CD4-positive, alpha-beta memory T cell (primary cell): ENCODE measurements at regions not wholly inside any gene's neighbourhood (a gene's known extent, or its start where the extent isn't known, plus 50 kb on each side); places are given as distances from the start of the nearest gene placed in this dataset.

Source experiments
- CTCF ChIA-PET: fragments of 350-600 bp; sonication (Branson Sonifier 250); formaldehyde crosslinking; loops from one replicate; lab custom pipeline; 2021; ENCODE audit warnings: inconsistent platforms; ENCODE audit not compliant: partially characterized antibody; lab: Charles Lee
- POLR2A ChIA-PET: fragments of 350-600 bp; sonication (Branson Sonifier 250); formaldehyde crosslinking; loops from one replicate; lab custom pipeline; 2021; ENCODE audit not compliant: partially characterized antibody; lab: Charles Lee
- DNase-seq, 5 donors: peaks; one replicate each; pipeline versions ENCODE4 v3.0.0 to v3.0.0-alpha.2; 2020 to 2022; ENCODE audit warnings: mixed read lengths in 1 of 5
- H3K27ac ChIP-seq: one replicate; pipeline ENCODE4 v1.7.0; 2013; ENCODE audit warnings: low read depth, low read length
- H3K27me3 ChIP-seq: 2 replicates; pipeline ENCODE4 v1.7.0; 2013; ENCODE audit warnings: mild to moderate bottlenecking, low read length, moderate library complexity; ENCODE audit not compliant: insufficient read depth
- H3K36me3 ChIP-seq: 2 replicates; pipeline ENCODE4 v1.7.0; 2013; ENCODE audit warnings: mild to moderate bottlenecking, low read length, moderate library complexity; ENCODE audit not compliant: insufficient read depth
- H3K4me1 ChIP-seq: 2 replicates; pipeline ENCODE4 v1.7.0; 2013; ENCODE audit warnings: mild to moderate bottlenecking, low read length, moderate library complexity; ENCODE audit not compliant: insufficient read depth
- H3K4me3 ChIP-seq, 2 donors: one replicate each; pipeline ENCODE4 v1.7.0; 2013; ENCODE audit warnings: low read length in 2 of 2, mild to moderate bottlenecking in 1 of 2
- H3K9me3 ChIP-seq, 2 donors: one replicate each; pipeline ENCODE4 v1.7.0; 2013; ENCODE audit warnings: low read length in 2 of 2, control low read depth in 1 of 2; ENCODE audit not compliant: control insufficient read depth in 1 of 2
- H3K27ac Mint-ChIP-seq, 7 donors: one replicate each; pipeline ENCODE4 v1.8.0; 2020 to 2021; ENCODE audit warnings: mixed read lengths in 7 of 7, mild to moderate bottlenecking in 6 of 7, inconsistent platforms in 3 of 7, moderate library complexity in 3 of 7
- H3K27me3 Mint-ChIP-seq, 2 donors: one replicate each; pipeline ENCODE4 v1.8.0; 2020 to 2021; ENCODE audit warnings: mixed read lengths in 2 of 2
- H3K36me3 Mint-ChIP-seq, 2 donors: one replicate each; pipeline ENCODE4 v1.8.0; 2020 to 2021; ENCODE audit warnings: mixed read lengths in 2 of 2, inconsistent platforms in 1 of 2, mild to moderate bottlenecking in 1 of 2
- H3K4me1 Mint-ChIP-seq, 4 donors: one replicate each; pipeline ENCODE4 v1.8.0; 2020 to 2021; ENCODE audit warnings: mixed read lengths in 4 of 4, mild to moderate bottlenecking in 1 of 4
- H3K4me3 Mint-ChIP-seq, 8 donors: one replicate each; pipeline ENCODE4 v1.8.0; 2020 to 2021; ENCODE audit warnings: mixed read lengths in 8 of 8, mild to moderate bottlenecking in 7 of 8, moderate library complexity in 6 of 8, inconsistent platforms in 3 of 8
- H3K9me3 Mint-ChIP-seq, 8 donors: one replicate each; pipeline ENCODE4 v1.8.0; 2020 to 2021; ENCODE audit warnings: mixed read lengths in 8 of 8, mild to moderate bottlenecking in 5 of 8, inconsistent platforms in 3 of 8, moderate library complexity in 1 of 8
- intact Hi-C: fragments of 100-400 bp; cut with micrococcal nuclease; formaldehyde crosslinking; loops from one replicate; pipeline ENCODE4 v1.15.1; 2023

GRCh38 chr15:81987628-81988027 is 58.2 kb downstream of the MEX3B start:
- peaks cover 8% of the 10 kb centered on the region in 2 donors for H3K27me3 Mint-ChIP-seq
- intact Hi-C loops = no loop called here

GRCh38 chr15:81983497-81983896 is 62.3 kb downstream of the MEX3B start:
- peaks cover 0 to 8% (median under 1%) of the 10 kb centered on the region in 8 donors for H3K9me3 Mint-ChIP-seq
- no peak overlapping the region for H3K27ac Mint-ChIP-seq
- H3K9me3 ChIP-seq = no peaks in the 10 kb centered on the region
- no peaks in the 10 kb centered on the region for H3K27me3 ChIP-seq
- no peak for DNase-seq
- H3K4me3 ChIP-seq = no peak overlapping the region
- H3K27me3 Mint-ChIP-seq = peaks cover 3 to 5% of the 10 kb centered on the region in 2 donors
- intact Hi-C loops = no loop called here
- H3K4me3 Mint-ChIP-seq = no peak overlapping the region
- no peaks in the 10 kb centered on the region for H3K4me1 ChIP-seq
- H3K4me1 Mint-ChIP-seq = no peaks in the 10 kb centered on the region
- POLR2A ChIA-PET = no interaction called here
- no peak overlapping the region for H3K27ac ChIP-seq
- no peaks in the 10 kb centered on the region for H3K36me3 Mint-ChIP-seq
- CTCF ChIA-PET = no interaction called here
- no peaks in the 10 kb centered on the region for H3K36me3 ChIP-seq

More at GRCh38 chr15:81987628-81988027, 58.2 kb downstream of the MEX3B start:
- H3K27ac Mint-ChIP-seq = no peak overlapping the region
- Histone ChIP-seq H3K4me1 (no peaks in the 10 kb centered on the region), H3K27ac (no peak overlapping the region), H3K9me3 (peaks cover 0 to 4% of the 10 kb centered on the region in 2 donors), H3K27me3 (no peaks in the 10 kb centered on the region), H3K36me3 (no peaks in the 10 kb centered on the region), H3K4me3 (no peak overlapping the region)
- H3K4me1 Mint-ChIP-seq = no peaks in the 10 kb centered on the region
- H3K4me3 Mint-ChIP-seq = no peak overlapping the region
- peaks cover 0 to 5% of the 10 kb centered on the region in 2 donors for H3K36me3 Mint-ChIP-seq
- ChIA-PET CTCF (no interaction called here), POLR2A (no interaction called here)
- DNase-seq = no peak
- peaks cover 0 to 23% (median 14%) of the 10 kb centered on the region in 8 donors for H3K9me3 Mint-ChIP-seq

GRCh38 chr15:81982808-81983207 is 63.0 kb downstream of the MEX3B start:
- H3K4me3 Mint-ChIP-seq = no peak overlapping the region
- H3K4me1 ChIP-seq = no peaks in the 10 kb centered on the region
- no peak overlapping the region for H3K27ac ChIP-seq
- peaks cover 2 to 5% of the 10 kb centered on the region in 2 donors for H3K27me3 Mint-ChIP-seq
- no peak for DNase-seq
- H3K4me1 Mint-ChIP-seq = no peaks in the 10 kb centered on the region
- no peak overlapping the region for H3K4me3 ChIP-seq
- no peaks in the 10 kb centered on the region for H3K36me3 ChIP-seq
- peak overlapping the region in 1 of 7 donors; percentile 7 for H3K27ac Mint-ChIP-seq
- H3K9me3 Mint-ChIP-seq = peaks cover 3 to 15% (median 7%) of the 10 kb centered on the region in 8 donors
- intact Hi-C loops = no loop called here
- H3K36me3 Mint-ChIP-seq = no peaks in the 10 kb centered on the region
- no peaks in the 10 kb centered on the region for H3K27me3 ChIP-seq
- ChIA-PET POLR2A (no interaction called here), CTCF (no interaction called here)
- H3K9me3 ChIP-seq = no peaks in the 10 kb centered on the region

GRCh38 chr15:81981908-81982307 is 63.9 kb downstream of the MEX3B start:
- Mint-ChIP-seq H3K9me3 (peaks cover 5 to 24% (median 14%) of the 10 kb centered on the region in 8 donors), H3K36me3 (no peaks in the 10 kb centered on the region), H3K27me3 (peaks cover 0 to 5% of the 10 kb centered on the region in 2 donors), H3K27ac (no peak overlapping the region), H3K4me1 (no peaks in the 10 kb centered on the region), H3K4me3 (no peak overlapping the region)
- POLR2A ChIA-PET = no interaction called here
- no peaks in the 10 kb centered on the region for H3K27me3 ChIP-seq
- no peak overlapping the region for H3K27ac ChIP-seq
- H3K4me1 ChIP-seq = no peaks in the 10 kb centered on the region
- CTCF ChIA-PET = no interaction called here
- H3K4me3 ChIP-seq = no peak overlapping the region
- H3K9me3 ChIP-seq = no peaks in the 10 kb centered on the region
- no peaks in the 10 kb centered on the region for H3K36me3 ChIP-seq
- intact Hi-C loops = no loop called here
- DNase-seq = no peak

- no peak for DNase-seq
- Histone ChIP-seq H3K27me3 (no peaks in the 10 kb centered on the region), H3K4me1 (no peaks in the 10 kb centered on the region), H3K36me3 (no peaks in the 10 kb centered on the region), H3K27ac (no peak overlapping the region), H3K4me3 (no peak overlapping the region), H3K9me3 (no peaks in the 10 kb centered on the region)
- Mint-ChIP-seq H3K4me1 (no peaks in the 10 kb centered on the region), H3K27me3 (peaks cover 0 to 1% of the 10 kb centered on the region in 2 donors), H3K4me3 (no peak overlapping the region), H3K36me3 (no peaks in the 10 kb centered on the region), H3K27ac (no peak overlapping the region), H3K9me3 (peaks cover 6 to 40% (median 23%) of the 10 kb centered on the region in 8 donors)
- ChIA-PET POLR2A (no interaction called here), CTCF (no interaction called here)
- intact Hi-C loops = no loop called here
Measured at GRCh38 chr15:81977464-81977863, 68.4 kb downstream of the MEX3B start.

GRCh38 chr15:81968691-81969090 is 77.1 kb downstream of the MEX3B start:
- H3K36me3 ChIP-seq = no peaks in the 10 kb centered on the region
- peaks cover 0 to 11% (median 4%) of the 10 kb centered on the region in 8 donors for H3K9me3 Mint-ChIP-seq
- no peak overlapping the region for H3K4me3 Mint-ChIP-seq
- H3K27me3 ChIP-seq = no peaks in the 10 kb centered on the region
- H3K27me3 Mint-ChIP-seq = peaks cover 0 to 3% of the 10 kb centered on the region in 2 donors
- no peak for DNase-seq
- H3K4me3 ChIP-seq = no peak overlapping the region
- no peaks in the 10 kb centered on the region for H3K36me3 Mint-ChIP-seq
- no peak overlapping the region for H3K27ac Mint-ChIP-seq
- no peaks in the 10 kb centered on the region for H3K9me3 ChIP-seq
- no peaks in the 10 kb centered on the region for H3K4me1 Mint-ChIP-seq
- intact Hi-C loops = no loop called here
- CTCF ChIA-PET = no interaction called here
- H3K4me1 ChIP-seq = no peaks in the 10 kb centered on the region
- POLR2A ChIA-PET = no interaction called here
- no peak overlapping the region for H3K27ac ChIP-seq

- no peak overlapping the region for H3K4me3 ChIP-seq
- no peaks in the 10 kb centered on the region for H3K27me3 ChIP-seq
- no peak overlapping the region for H3K4me3 Mint-ChIP-seq
- H3K27ac Mint-ChIP-seq = no peak overlapping the region
- H3K36me3 Mint-ChIP-seq = no peaks in the 10 kb centered on the region
- ChIA-PET POLR2A (no interaction called here), CTCF (no interaction called here)
- H3K36me3 ChIP-seq = no peaks in the 10 kb centered on the region
- no peak for DNase-seq
- intact Hi-C loops = no loop called here
- no peaks in the 10 kb centered on the region for H3K4me1 ChIP-seq
- H3K9me3 Mint-ChIP-seq = peaks cover 0 to 5% (median 0%) of the 10 kb centered on the region in 8 donors
- no peaks in the 10 kb centered on the region for H3K9me3 ChIP-seq
- H3K27ac ChIP-seq = no peak overlapping the region
- H3K27me3 Mint-ChIP-seq = peaks cover 0 to 4% of the 10 kb centered on the region in 2 donors
- H3K4me1 Mint-ChIP-seq = no peaks in the 10 kb centered on the region
Measured at GRCh38 chr15:81966631-81967030, 79.2 kb downstream of the MEX3B start.

GRCh38 chr15:81962482-81962881 is 83.3 kb downstream of the MEX3B start:
- intact Hi-C loops = no loop called here
- H3K27me3 ChIP-seq = no peaks in the 10 kb centered on the region
- H3K4me3 Mint-ChIP-seq = no peak overlapping the region
- H3K4me3 ChIP-seq = no peak overlapping the region
- H3K36me3 ChIP-seq = no peaks in the 10 kb centered on the region
- no peaks in the 10 kb centered on the region for H3K9me3 ChIP-seq
- no peak overlapping the region for H3K27ac ChIP-seq
- H3K4me1 Mint-ChIP-seq = no peaks in the 10 kb centered on the region
- POLR2A ChIA-PET = no interaction called here
- H3K27ac Mint-ChIP-seq = no peak overlapping the region
- H3K27me3 Mint-ChIP-seq = peaks cover 3 to 9% of the 10 kb centered on the region in 2 donors
- no peaks in the 10 kb centered on the region for H3K36me3 Mint-ChIP-seq
- H3K4me1 ChIP-seq = no peaks in the 10 kb centered on the region
- CTCF ChIA-PET = no interaction called here
- no peak for DNase-seq
- peaks cover 0 to 5% (median 0%) of the 10 kb centered on the region in 8 donors for H3K9me3 Mint-ChIP-seq
